ENCODE measurements at regions not wholly inside any gene's neighbourhood (a gene's known extent, or its start where the extent isn't known, plus 50 kb on each side); places are given as distances from the start of the nearest gene placed in this dataset.

DNA sequence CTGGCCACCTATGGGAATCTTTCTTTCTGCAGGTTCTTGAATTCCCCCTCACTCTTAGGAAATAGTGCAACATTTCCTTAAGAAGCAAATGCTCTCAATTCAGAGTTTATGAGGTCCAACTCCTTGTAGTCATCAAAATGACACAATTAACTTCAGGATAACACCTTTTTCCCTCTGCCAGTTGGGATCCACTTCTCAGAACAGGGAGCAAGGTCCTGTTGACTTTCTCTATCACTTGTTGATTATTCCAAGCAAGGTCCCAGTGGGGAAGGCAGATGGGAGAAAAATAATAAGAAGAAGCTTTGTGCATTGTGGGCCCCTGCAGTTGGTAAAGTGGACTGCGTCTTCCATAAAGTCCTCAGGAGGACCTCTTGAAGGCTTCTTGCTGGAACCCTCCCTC lies 315.6 kb upstream of the NPSR1 start:
- TF ChIP-seq, protein P1, sequence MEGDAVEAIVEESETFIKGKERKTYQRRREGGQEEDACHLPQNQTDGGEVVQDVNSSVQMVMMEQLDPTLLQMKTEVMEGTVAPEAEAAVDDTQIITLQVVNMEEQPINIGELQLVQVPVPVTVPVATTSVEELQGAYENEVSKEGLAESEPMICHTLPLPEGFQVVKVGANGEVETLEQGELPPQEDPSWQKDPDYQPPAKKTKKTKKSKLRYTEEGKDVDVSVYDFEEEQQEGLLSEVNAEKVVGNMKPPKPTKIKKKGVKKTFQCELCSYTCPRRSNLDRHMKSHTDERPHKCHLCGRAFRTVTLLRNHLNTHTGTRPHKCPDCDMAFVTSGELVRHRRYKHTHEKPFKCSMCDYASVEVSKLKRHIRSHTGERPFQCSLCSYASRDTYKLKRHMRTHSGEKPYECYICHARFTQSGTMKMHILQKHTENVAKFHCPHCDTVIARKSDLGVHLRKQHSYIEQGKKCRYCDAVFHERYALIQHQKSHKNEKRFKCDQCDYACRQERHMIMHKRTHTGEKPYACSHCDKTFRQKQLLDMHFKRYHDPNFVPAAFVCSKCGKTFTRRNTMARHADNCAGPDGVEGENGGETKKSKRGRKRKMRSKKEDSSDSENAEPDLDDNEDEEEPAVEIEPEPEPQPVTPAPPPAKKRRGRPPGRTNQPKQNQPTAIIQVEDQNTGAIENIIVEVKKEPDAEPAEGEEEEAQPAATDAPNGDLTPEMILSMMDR (IDR thresholded peaks at IDR 0.05), result no peak
- TF ChIP-seq POLR2A (IDR thresholded peaks at IDR 0.05), result no peak

All from testis (tissue), 2 donors.